Stimulated activated CD4-positive, alpha-beta T cell treated with anti-CD3 and anti-CD28 coated beads, Interleukin-2, amount 100 ng/mL, for 4 hours (primary cell): ENCODE measurements at regions not wholly inside any gene's neighbourhood (a gene's known extent, or its start where the extent isn't known, plus 50 kb on each side); places are given as distances from the start of the nearest gene placed in this dataset.
"Not testable (repeated sequence)": the region's sequence is repeated elsewhere in the genome, so short reads cannot be mapped to it uniquely, and the experiment has no call there.

Experiments
- DNase-seq: peaks from one replicate; pipeline ENCODE4 v3.0.0-alpha.2; 2020; ENCODE audit warnings: low read depth

DNA sequence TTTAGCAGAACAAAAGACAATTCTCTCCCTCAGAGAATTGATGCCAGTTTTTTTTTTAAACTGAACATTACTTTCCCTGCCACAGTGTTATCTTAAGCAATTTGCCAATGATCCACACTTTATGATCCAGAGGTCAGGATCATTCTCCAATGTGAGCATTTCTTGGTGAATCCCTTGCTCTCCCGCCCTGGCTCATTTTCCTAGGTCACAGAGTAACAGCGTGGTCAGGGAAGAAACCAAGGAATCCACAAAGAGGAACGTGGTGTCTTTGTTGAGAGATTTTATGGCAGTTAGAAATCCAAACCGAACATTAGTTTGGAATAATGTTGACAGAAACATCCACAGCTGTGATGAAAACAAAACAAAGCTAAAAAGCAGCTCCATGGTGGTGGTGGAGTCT, 250.3 kb downstream of the TTC32 start:
- no peak for DNase-seq

DNA sequence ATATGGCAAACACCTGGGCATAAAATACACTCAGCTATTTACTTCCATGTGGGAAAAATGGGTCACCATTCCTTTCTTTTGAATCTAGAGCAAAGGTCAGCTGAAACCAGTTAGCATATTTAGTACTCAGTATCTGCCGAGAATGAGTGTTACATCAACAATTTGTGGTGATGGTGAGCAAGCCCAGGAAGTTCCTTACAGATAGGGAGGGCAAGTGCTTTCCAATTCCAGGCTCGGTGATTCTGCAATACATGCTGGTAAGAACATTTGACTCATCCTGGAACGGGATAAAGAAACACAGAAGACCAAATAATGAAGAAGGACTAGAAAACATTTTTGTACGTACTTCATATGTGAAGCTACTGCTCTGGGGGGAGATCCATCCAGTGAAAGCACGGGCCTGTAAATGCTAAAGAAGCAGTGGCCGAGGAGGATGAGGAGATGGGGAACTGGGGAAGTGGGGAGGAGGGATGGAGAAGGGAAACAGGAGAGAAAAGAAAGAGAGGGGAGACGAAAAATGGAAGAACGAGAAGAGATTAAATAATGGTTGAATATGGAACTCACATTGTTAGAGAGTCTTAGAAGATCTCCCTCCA, 251.9 kb downstream of the TTC32 start:
- DNase-seq: no peak

DNA sequence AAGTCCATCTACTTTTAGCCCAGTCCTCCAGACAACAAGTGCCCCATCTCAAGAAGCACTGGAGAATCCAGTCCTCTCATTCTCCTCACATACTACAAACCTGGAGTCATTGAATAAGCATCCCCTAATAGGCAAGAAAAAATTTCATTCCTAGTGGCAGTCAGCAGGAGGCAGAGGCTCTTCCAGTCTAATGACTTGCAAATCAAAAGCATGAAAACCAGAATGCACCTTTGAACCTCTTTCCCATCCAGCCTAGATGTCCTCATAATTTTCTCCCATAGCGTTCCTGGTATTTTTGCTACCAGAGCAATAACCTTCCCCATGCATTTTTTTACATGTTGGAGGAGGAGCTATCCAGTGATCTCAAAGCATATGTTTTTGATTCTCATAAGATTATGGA, 252.6 kb downstream of the TTC32 start:
- no peak for DNase-seq

DNA sequence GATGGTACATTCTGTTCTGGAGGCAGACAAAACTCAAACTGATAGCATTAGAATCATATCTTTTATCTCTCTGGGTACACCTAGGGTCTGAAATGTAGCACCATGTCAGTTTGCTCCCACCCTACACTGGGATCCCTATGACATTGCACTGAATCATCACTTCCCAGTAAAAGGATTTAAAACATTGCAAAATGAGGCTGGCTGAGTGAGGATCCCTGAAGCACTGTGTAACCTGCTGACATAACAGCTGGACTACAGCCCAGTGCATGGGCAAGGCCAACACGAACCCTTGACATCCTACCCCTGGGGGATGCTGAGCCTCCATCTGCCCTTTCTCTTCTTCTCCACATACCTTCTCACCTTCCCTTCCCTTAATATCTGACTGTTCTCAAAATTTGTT, 253.2 kb downstream of the TTC32 start:
- DNase-seq: no peak

DNA sequence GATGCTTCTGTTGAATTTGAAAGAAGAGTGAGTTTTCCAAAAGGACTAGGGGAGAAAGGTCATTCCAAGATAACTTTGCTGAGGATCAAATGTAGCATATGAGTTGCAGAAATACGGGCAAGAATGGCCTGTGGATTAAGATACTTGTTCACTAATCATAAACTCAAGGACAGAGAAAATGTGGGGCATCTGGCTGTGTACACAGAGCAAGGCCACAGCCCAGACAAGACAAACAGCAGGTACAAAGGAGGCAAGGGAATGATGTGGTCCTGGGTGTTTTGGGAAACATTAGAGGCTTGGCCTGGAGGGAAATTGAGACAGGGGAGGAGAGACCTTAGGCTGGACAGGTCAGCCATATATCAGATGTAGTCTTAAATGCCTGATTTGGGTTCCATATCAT, 254.8 kb downstream of the TTC32 start:
- no peak for DNase-seq

DNA sequence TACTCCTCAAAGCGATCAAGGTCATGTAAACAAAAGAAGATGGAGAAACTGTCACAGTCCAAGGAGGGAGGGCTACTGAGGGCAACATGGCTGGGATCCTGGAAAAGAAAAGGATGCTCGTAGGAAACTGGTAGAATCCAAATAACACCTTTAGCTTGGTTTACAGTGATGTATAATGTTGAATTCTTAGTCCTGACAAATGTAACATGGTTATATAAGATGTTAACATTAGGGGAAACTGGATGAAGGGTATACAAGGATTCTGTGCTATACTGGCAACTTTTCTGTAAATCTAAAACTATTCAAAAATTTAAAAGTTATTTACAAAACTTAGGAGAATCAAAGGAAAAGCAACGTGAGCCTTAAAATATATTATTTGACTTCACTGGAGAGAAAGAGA, 257.0 kb downstream of the TTC32 start:
- no peak for DNase-seq

DNA sequence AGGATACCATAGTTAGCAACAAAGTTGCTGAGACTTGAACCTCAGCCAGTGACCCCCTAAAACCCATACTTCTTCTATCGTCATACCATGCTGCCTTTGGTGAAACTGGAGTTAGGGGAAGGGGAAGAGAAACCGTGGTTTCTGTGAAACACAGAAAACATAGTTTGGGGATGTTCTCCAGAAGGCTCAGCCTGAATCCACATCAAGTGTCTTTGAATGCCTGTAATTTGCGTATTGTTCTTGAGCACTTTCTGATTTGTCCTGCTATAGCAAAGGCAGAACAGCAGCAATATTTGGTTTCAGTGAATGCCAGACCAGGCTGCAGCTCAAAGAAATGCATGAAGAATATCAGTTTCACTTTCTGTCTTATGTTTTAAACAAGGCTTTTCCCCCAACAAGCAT, 258.7 kb downstream of the TTC32 start:
- DNase-seq: no peak

DNA sequence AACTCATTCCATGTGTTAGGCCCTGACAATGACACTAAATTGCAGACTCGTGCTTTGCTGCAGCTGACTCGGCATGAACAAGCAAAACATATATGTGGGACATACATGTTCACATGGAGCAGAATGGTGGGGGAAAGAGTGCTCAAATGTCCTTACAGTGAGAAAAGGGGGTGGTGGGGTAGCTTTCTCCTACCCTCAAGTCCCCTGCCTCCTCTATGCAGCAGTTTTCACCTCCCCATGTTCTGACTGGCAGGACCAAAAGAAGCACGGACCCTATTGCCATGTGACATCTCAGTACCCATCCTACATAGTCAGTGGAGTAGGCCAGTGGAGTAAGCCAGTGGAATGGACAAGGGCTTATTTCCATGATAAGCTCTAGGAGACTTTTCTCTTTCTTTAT, 259.3 kb downstream of the TTC32 start:
- no peak for DNase-seq

DNA sequence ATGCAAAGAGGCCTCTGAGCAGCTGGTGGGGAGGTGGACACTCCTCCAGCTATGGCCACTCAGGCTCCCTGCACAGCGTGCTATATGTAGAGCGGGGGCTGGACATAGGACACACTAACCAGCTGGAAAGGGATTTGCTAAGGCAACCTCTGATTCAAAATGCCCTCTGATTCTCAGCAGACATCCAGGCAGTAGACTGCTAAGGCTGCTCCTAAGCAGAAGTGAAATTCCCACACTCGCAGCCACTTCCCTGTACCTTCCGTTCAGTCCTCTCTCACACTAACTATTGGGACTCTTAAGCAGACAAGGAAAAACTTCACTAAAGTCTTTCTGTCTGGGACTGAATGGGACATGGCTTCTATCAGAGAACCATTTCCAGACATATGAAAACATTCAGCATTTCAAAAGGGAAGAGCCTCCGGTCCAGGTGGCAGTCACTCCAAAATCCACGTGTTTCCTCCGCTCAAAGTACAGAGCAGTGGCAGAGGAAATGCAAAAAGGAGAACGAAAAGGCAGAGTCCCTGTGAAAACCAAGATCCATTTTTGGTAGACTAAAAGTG, 265.8 kb downstream of the TTC32 start:
- no peak for DNase-seq

DNA sequence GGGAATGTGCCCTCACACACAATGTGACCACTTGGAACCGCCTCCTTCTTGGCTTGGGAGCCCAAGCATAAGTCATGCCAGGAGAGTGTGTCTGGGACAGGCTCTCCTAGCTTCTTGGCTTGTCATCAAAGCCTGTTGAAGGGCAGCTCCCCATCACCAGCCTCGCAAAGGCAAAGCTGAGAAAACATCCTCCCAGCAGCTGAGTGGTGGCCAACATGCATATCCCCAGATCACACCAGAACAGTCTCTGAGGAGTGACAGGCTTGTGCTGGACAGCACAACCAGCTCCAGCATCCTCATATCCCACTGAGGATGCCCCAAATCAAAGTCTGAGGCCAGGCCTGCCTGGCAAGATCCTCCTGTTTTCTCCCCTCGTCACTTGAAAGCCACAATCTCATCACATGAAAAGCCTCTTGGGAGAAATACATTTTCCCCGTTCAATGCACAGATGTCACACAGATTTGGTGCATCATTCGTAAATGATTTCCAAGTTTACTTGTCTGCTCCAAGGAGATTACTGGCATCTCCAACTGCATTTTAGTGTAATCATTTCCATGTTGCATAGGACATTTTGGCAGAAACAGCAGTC, 269.3 kb downstream of the TTC32 start:
- no peak for DNase-seq

DNA sequence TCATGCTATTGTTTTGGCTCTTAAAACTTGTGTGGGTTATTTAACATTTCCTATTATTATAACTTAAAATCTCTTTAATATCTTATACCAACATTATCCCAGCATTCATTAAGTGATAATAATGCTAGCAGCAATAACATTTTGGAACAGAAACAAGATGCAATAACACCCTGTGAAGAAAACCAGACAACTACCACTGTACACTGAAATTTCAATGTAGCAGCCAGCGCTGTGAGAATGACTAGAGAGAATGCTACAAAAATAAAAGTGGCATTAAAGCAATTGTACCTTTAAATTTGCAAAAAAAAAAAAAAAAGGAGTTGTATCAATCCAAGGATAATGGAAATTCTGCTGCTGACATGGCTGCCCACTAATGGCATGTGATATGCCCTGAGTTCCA, 269.9 kb downstream of the TTC32 start:
- DNase-seq: no peak

DNA sequence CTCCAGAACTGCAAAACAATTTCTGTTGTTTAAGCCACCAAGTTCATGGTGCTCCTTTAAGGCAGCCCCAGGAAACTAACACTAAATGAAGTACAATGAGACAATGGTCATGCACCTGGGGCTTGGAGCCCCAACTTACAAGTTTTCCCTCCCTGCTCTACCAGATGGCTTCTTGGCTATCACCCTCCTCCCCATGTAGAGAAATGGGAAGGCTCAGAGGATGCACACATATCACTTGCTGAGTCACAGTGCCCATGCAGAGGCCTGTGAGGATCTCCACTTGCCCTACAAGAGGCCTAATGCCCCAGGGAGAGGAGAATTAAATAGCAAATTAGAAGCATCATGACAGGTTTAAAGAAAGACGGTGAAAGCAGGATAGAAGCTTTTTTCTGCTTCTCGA, 270.9 kb downstream of the TTC32 start:
- DNase-seq: no peak

DNA sequence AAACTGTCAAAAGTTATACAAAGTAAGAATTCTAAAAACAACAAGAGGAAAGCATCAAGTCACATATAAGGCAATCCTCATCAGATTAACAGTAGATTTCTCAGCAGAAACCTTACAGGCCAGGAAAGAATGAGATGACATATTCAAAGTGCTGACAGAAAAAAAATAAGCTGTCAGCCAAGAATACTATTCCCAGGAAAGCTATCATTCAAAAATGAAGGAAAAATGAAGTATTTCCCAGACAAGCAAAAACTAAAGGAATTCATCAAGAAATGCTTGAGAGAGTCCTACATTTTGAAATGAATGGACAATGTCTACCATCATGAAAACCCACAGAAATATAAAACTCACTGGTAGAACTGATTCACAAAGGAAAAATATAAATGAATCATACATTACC, 268.9 kb upstream of the OSR1 start:
- DNase-seq: no peak

DNA sequence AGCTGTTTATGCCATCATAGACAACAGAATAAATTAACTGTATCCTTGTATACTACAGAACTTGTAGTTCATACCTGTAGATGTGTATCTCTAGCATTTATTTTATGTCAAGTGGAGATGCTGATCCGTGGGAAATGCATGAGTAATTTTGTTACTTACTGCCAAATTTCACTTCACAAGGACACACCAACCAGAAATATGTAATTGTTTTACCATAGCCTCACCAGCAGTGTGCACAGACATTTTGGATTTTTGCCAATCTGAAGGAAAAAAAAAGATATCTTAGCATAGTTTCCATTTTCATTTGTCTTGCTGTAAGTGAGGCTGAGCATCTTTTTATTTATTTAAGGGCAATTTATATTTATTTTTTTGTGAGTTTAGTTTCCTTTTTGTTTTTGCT, 265.1 kb upstream of the OSR1 start:
- no peak for DNase-seq

DNA sequence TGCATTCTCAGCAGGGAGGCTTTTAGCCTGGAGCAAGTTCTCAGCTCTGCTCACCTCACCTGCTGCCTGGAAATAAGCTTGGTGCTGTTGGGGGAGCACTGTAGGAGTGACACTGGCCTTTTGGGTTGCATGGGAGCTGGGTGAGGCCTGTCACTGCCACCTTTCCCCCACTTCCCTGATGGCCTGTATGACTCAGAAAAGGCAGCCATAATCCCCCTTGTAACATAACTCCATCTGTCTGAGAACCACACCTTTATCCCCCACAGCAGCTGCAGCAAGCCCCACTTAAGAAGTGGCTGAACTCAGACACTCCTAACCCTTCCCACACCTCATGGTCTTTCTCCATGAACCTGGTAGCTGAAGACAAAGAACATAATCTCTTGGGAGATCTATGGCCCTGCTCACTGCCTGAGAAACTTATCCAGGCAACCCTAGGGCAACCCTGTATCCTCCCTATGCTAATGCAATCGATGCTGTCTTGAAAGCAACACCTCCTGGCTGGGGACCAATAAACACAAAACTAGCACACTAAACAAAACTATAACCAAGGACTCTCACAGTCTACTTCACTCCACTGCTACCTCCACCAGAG, 258.9 kb upstream of the OSR1 start:
- no peak for DNase-seq

DNA sequence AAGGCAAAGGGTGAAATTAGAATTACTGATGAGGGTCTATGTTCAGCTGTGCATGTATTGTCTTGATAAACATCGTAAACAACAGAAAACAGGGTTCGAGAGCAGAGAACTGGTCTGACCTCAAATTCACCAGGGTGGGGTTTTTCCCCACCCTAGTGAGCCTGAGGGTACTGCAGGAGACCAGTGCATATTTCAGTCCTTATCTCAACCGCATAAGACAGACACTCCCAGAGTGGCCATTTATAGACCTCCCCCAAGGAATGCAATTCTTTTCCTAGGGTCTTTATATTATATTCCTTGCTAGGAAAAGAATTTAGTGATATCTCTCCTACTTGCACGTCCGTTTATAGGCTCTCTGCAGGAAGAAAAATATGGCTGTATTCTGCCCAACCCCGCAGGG, 257.0 kb upstream of the OSR1 start:
- not testable (repeated sequence) for DNase-seq

DNA sequence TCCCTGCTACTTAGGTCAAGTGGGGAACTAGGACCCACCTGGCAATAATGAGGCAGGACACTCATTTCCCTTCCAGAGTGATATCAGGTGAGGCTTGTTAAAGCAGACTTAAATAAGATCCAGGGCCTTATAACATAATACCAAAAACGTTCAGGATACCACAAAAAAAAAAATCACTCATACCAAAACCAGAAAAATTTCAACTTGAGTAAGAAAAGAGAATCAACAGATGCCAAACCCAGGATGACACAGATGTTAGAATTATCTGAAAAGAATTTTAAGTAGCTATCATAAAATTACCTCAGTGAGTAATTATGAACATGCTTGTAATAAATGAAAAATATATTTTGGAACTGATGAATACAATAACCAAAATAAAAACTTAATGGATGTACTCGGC, 255.6 kb upstream of the OSR1 start:
- DNase-seq: no peak

DNA sequence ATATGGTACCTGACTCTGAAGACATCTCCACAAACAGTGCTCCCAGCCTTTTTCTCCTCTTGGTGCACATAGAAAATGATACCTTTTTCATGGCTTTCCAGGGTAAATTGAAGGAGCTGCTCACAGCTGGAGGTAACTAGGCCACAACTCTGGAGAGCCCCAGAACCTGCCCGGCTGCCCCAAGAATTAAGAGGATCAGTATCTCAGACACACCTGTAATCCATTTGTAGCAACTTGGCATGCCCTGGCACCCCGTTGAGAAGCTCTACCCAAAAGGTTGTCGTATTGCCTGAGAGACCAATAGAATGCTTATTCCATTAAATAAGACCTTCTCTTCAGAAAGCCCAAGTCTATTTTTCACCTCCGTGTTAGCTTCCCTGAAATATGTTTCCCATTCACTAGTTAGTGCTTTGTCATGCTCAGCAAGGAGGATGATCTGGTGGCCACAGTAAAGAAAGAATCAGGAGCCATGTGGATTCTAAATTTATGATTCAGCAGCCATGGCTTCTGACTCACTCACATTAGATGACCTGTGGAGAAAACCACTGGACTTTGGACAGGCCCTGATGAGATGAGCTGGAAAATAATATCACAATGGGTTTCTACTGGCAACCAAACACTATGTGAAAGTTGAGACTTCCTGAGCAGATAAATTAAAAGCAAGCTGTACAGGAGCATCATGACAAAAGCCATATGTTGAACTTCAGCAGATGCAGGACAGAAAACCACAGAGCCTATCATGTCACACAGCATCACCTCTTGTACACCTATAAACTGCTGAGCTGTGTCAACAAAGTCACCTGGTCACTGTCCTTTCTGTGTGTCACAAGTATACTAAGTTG, 253.3 kb upstream of the OSR1 start:
- DNase-seq: no peak

DNA sequence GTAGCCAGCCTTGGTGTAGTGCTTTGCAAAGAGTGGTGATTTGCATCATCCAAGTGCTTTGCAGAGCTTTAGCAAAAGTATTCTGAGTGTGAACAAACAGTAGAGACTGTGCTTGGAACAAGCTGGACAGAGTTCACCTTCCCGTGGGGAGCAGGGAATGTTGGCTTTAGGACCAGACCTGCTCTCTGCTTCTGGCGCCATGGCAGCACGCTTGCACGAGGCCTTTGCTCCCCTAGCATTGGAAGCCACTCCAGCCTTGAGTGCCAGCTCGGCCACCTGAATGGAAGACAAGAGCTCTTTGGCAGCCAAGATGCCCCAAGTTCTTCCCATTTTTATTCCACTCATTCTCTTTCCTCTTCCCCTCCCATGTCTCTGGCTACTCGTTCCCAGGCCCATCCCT, 250.8 kb upstream of the OSR1 start:
- DNase-seq: no peak

DNA sequence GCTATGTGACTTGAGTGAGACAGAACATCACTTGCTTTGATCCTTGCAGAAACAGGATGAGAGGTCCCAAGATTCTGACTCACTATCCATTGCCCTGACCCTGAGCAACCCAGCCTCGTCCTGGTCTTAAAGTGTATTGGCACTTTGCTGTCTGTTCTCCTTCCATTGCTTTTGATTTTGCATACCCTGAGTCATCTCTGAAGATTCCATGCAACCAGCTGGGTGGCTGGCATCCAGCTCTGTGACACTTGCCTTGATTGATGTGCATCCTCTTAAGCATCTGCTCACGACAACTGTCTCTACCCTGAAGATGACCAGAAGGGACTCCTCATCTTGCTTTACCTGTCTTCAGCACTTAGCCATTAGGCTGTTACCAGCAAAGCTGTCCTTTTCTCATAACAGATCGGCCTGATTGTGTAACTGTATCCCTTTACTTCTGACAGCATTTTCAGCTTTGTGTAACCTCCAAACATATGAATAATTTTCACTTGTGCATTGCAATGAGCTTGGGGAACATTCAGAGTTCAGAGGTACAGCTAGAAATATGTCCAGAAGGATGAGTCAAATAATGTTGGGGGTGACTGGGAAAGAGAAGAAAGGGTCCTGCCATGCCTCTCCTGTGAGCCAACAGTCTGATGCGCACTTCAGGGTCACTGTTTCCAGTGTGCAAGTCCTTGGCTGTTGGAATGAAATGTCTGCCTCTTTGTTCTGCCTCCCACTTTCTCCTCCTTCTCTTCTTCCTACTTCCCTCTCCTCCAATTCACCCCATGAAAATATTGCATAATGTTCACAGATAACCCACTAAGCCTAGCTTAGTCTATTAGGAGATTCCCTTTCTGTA, 249.7 kb upstream of the OSR1 start:
- no peak for DNase-seq

DNA sequence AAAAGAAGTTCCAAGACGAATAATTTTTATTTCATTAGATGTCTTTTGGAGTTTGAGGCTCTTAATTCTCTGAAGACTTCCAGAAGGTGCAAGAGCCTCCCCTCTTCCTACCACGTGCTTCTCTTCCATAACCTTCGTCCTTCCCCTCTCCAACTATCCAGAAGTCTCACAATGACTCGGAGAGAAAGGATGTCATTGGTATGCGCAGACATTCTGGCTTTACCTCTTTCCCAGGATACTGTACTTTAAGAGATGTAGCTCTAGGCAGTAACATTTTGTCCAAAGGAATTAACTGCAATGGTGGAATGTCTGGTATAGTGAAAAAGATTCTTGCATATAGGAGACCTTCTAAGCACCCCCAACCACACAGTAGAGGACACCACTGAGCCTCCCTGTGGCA, 249.0 kb upstream of the OSR1 start:
- no peak for DNase-seq

DNA sequence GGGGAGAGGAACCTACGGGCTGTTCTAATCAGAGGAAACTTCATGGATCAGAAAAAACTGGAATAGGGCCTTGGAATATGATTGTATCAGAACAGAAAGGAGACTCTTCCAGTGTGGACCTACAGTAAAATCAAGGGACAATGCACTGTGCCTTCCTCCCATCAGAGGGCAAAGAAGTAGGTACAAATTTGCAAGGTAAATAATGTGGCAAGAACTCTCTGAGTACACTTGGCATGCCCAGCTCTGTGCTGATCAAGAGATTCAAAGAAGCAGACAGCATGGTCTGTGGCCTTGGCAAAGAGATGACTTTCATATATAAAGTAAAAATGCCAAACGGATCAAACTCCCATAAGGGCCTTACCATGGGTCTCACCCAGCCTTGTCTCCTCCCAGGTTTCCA, 242.6 kb upstream of the OSR1 start:
- DNase-seq: no peak
